CD4-positive, alpha-beta T cell treated with Interleukin-4 for 1 hour (primary cell): ENCODE measurements at regions not wholly inside any gene's neighbourhood (a gene's known extent, or its start where the extent isn't known, plus 50 kb on each side); places are given as distances from the start of the nearest gene placed in this dataset.

Experiments used
- DNase-seq, 2 donors: peaks; one replicate each; pipeline ENCODE4 v3.0.0-alpha.2; 2020 to 2022

GRCh38 chr4:32133141-32133540, 1413.0 kb downstream of the PCDH7 start:
- no peak for DNase-seq

- DNase-seq: no peak
Measured at GRCh38 chr4:32133734-32134133, 1413.6 kb downstream of the PCDH7 start.

DNA sequence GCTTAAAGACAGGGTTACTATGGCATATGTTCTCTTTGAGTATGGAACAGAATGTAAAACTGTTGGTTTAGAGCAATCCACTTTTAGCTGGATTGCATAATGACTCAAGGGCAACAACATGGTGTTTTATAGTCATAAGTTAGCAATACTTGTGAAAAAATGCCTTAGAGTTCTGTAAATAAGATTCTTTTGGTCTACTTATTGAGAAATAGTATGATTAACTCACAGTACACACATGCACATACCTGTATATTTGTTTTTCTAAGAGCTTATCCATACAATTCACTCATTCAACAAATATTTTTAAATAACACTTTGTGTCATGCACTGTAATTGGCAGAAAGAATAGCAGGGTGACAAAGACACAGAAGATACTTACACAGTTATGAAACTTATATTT, 1415.5 kb downstream of the PCDH7 start:
- DNase-seq: no peak

GRCh38 chr4:32136081-32136787, 1416.1 kb downstream of the PCDH7 start:
- DNase-seq: no peak

DNA sequence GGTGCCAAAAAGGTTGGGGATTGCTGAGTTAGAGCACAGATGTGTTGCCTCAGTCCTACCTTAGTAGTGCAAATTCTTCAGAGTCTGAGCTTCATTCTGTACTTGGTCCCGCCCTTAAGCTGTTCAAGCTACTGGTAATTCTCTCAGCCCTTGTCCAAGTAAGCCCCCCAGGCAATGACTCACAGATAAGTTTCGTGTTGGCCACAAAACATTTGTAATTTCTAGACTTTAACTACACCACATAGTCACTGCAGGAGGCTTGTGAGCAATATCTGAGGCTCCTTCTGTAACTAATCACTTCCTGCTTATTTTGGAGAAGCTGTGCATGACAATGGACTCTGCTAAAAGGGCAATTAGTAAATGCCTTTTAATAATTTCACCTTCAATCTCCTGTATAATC, 1420.5 kb downstream of the PCDH7 start:
- no peak for DNase-seq

DNA sequence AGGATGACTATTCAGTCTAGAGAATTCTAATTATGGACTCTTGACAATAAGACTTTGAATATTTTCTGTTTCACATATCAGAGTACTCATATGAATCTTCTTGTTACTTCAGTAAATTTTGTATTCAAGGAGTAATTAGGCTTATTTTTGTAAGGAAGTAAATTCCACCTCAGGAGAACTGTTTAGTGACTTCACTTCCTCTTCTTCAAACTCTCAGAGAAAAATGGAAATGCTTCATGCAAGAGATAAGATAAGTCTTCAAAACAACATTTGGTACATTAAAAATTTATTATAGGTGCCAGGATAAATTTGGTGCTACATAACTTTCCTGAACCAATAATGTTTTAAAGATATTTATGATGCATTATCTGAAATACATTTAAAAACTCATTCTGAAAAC, 1421.9 kb downstream of the PCDH7 start:
- no peak for DNase-seq

GRCh38 chr4:32145987-32146386, 1425.8 kb downstream of the PCDH7 start:
- DNase-seq: no peak

- DNase-seq: no peak
Measured at GRCh38 chr4:32147446-32148085, 1427.4 kb downstream of the PCDH7 start.

GRCh38 chr4:32148111-32148666, 1428.0 kb downstream of the PCDH7 start:
- DNase-seq: no peak

DNA sequence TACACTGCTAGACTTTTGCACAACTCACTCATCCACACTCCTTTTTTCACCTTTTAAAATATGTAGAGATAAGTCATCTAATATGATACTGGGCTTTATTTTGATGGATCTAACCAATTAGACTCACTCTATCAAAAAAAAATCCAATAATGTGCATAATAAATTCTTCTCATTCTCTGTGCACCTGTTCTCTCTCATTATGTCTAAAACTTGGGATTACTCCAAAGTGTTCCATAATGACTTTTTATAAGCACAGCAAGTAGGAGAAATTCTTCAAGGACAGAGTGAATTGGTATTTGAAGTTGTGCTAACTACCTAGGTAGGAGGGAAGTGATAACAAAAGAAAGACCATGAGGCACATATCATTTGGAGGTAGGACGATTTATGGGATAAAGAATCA, 1438.8 kb downstream of the PCDH7 start:
- no peak for DNase-seq

DNA sequence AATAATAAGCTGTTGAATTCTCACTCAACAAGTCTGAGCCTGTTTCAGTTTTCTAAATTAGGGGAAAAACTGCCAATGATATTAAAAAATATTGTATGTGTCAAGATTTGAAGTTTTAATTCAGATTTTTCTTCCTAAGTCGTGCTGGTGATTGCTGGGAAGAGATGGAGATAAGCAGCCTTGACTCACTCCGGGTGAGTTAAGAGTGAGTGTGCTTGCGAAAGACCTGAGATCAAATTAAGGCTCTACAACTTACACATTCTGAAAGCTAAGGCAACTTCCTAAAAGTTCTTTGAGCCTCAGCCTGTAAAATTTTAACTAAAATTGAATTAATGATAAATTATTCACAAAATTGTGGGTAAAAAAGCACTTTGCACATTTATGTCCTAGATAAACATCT, 1441.2 kb downstream of the PCDH7 start:
- no peak for DNase-seq

- no peak for DNase-seq
Measured at GRCh38 chr4:32163125-32163524, 1443.0 kb downstream of the PCDH7 start.

DNA sequence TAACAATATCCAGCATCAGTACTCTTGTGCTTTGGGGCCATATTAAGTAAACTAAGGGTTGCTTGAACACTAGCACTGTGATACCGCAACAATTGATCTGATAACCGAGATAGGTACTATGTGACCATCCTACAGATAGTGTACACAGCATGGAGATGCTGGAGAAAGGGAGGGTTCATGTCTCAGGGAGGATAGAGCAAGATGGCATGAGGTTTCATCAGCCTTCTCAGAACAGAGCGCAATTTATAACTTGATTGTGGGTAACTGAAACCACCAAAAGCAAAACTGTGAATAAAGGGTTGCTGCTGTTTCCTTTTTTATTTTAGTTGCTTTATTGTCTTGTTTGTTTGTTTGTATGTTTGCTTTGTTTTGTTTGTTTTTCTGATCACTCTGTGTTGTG, 1449.7 kb downstream of the PCDH7 start:
- DNase-seq: no peak

DNA sequence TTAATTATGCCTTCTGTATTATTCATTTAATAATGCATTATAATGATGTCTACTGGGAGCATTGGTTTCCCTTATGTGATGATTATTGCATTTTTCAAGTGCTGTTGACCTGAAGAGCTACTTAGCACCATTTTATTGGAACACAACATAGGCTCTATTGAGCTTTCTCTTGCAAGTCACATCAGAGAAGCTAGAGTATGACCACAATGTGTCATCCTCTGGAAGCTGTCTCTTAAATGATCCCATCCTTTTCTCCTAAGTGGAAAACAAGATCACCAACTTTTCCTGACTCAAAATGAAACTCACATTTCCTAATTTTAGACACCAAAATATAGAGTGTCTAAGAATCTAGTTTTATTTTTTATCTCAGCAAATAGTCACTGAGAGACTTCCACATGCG, 1451.9 kb downstream of the PCDH7 start:
- DNase-seq: no peak

- no peak for DNase-seq
Measured at GRCh38 chr4:32172761-32173160, 1452.6 kb downstream of the PCDH7 start.

DNA sequence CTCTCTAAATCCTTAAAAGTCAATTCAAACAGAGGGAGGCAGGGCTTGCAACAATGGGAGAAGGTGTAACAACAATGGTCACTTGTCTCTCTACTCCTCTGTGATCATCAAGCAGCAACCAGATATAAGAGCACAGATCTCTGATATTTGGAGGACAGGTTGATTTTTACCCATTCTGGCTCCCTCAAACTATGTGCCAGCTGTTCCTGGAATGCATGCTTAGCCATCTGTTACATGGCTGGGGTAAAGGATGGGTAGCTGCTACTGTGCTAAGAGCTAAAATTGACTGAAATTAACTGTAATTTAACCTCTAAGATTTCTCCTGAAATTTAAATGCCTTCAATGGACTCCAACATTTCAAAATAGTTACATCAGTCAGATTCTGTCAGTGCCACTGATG, 1459.9 kb downstream of the PCDH7 start:
- no peak for DNase-seq

- no peak for DNase-seq
Measured at GRCh38 chr4:32184186-32184585, 1464.0 kb downstream of the PCDH7 start.

- DNase-seq: no peak
Measured at GRCh38 chr4:32189130-32189529, 1469.0 kb downstream of the PCDH7 start.

DNA sequence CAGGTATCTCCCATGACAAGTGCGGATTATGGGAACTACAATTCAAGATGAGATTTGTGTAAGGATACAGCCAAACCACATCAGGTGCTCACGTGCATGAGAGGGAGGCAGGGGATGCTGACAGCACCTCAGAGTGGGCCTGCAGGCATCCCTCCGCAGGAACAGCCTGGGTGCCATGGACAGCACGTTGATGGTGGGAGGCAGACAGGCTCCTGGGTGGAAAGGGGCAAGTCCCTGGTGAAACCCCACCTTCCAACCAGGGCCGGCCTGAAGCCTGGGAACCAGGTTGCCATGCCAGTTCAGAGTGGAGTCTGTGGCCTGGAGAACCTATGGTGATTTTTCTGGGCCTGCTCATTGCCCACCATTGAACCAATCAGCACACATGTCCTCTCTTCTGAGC, 1469.6 kb downstream of the PCDH7 start:
- no peak for DNase-seq

GRCh38 chr4:32191961-32192360, 1471.8 kb downstream of the PCDH7 start:
- DNase-seq: no peak

DNA sequence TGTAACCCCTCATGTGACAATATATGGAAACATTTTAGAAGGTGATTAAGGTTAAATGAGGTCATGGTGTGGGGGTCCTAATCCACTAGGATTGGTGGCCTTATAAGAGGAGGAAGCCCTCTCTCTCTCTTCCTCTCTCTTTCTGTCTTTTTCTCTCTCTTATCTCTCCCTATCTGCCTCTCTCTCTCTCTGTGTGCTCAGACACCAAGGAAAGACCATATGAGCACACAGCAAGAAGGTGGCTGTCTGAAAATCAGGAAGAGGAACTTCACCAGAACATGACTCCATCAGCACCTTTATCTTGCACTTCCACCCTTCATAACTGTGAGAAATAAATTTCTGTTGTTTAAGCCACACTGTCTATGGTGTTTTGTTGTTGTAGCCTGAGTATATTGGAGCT, 1472.2 kb downstream of the PCDH7 start:
- no peak for DNase-seq

DNA sequence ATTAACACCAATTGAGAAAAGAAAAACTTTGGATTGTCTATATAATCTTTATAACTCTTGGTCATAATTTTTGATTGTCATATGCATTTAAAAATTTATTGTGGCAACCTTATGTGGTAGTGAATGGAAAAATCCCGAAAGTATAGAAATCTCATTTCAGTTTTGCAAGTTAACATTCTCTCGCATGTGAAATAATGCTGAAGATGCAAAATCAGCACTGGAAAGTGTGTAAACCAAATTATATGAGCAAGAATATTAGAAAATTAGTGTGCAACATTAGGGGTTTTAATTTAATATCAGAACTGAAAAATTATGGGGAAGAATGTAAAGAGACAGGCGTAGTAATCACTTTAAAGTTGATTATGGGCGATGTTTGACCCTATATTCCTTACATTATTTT, 1472.8 kb downstream of the PCDH7 start:
- no peak for DNase-seq

DNA sequence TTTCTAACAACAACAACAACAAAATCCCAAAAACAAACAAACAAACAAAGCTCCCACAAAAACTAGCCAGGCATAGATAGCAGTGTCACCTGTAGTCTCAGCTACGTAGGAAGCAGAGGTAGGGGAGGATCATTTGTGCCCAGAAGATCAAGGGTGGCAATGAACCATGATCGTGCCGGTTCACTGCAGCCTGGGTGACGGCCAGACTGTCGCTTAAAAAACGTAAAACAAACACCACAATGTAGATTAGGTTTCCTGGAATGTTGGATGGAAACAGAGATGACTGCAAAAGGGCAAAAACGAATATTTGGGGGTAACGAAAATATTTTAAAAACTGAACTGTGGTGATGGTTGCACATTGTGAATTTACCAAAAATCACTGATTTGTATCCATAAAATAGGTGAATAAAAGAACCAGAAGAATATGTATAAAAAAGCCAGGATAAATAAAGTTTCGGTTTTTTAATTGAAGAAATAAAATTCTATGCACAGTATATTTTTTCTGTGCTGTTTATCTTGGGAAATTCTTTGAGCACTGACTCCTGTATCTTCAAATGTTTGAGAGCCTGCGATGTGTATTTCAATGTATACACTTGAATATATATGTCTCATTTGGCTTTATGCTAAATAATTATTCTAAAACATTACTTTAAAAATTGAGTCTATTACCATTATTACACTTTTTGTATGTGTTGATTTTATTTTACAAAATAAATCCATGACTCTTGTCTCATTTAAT, 1477.0 kb downstream of the PCDH7 start:
- DNase-seq: no peak

GRCh38 chr4:32199639-32200038, 1479.5 kb downstream of the PCDH7 start:
- DNase-seq: no peak
